B cell (primary cell): ENCODE measurements at regions not wholly inside any gene's neighbourhood (a gene's known extent, or its start where the extent isn't known, plus 50 kb on each side); places are given as distances from the start of the nearest gene placed in this dataset.

Experiments
- CTCF ChIP-seq: fragments of 200-600 bp; IDR thresholded peaks from one replicate; pipeline ENCODE4 v1.8.0; 2022; ENCODE audit warnings: antibody characterized with exemption, mild to moderate bottlenecking
- EZH2 ChIP-seq: IDR thresholded peaks from 2 replicates; pipeline ENCODE4 v1.6.1; 2012; ENCODE audit warnings: borderline replicate concordance, low read depth, mild to moderate bottlenecking, moderate library complexity, low read length; ENCODE audit not compliant: insufficient read depth, poor library complexity, severe bottlenecking

- TF ChIP-seq CTCF (no peak), EZH2 (no peak)
Observed at GRCh38 chr13:61024046-61024445, 391.6 kb downstream of the PCDH20 start.
